GM12875 (cell line): ENCODE measurements at regions not wholly inside any gene's neighbourhood (a gene's known extent, or its start where the extent isn't known, plus 50 kb on each side); places are given as distances from the start of the nearest gene placed in this dataset.

ENCODE experiments used
- H3K4me3 ChIP-seq: one replicate; pipeline ENCODE4 v1.5.1; 2011; ENCODE audit warnings: low read depth, low read length, control low read depth
- CTCF ChIP-seq: IDR thresholded peaks from 2 replicates; pipeline ENCODE4 v1.5.1; 2011; ENCODE audit warnings: low read depth, mild to moderate bottlenecking, control low read depth, inconsistent platforms, low read length, moderate library complexity, borderline replicate concordance; ENCODE audit not compliant: insufficient read depth

GRCh38 chr18:21991886-21992285 is 177.5 kb upstream of the GATA6 start:
- no peak overlapping the region for H3K4me3 ChIP-seq
- TF ChIP-seq CTCF = no peak

- TF ChIP-seq CTCF = no peak
- H3K4me3 ChIP-seq = no peak overlapping the region
Measured at GRCh38 chr18:21996351-21996826, 173.0 kb upstream of the GATA6 start.

DNA sequence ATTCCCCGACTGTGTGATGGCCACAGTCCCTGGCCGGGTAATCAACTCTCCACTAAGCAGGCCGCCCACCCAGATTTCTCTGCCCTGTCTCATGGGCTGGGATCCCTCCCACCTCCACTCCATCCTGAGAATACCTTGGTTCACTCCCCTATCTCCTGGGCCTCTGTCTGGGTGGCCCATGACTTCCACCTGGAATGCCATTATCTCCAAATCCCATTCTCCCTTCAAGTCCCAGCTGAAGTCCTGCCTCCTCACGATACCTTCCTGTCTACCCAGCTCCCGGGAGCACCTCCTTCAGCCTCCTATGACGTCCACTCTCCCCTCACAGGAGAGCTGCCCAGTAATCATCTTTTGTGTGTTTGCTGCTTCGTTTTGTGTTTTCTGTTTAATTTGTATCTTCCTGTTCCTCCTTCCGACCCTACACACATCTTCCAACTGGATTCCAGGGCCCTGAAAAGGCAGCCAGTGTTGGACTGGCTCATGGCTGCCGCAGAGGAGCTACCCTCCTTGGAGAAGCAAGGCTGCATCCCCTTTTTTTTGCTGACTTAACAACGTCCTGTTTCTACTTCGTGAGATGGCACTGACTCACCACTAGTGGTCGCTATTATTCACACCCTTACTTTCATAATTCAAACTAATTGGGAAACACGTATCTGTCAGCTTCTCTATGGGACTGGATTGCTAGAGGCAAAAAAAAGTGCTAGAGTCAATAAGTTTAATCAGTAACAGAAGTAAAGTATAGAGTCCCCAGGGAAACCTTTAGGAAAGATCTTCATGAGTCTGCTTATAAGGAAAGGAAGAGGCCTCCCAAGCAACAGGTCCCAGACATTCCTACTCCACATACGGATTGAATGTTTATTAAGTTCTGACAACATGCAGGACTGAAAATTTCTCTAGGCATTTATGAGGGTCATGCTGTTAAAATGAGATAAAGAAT is 171.9 kb upstream of the GATA6 start:
- TF ChIP-seq CTCF = peak; percentile 75
- no peak overlapping the region for H3K4me3 ChIP-seq

DNA sequence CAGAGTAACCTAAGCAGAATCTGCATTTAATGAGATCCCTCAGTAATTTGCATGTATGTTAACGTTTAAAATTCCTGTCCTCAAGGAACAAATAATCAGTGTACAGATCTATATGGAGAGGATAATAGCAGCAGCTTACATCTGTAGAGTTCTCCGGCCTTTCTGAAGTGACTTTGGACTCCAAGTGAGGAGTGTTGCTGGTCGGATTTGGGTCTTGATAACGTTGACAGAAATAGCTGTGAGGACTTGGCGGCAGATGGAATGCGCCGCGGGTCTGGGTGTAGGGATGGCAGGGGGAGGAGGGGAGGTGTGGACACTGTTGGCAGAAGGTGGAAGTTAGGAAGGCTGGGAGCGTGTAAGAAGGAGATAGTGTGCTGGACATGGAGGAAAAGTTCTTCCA is 170.9 kb upstream of the GATA6 start:
- TF ChIP-seq CTCF = no peak
- H3K4me3 ChIP-seq = no peak overlapping the region

- no peak for TF ChIP-seq CTCF
Measured at GRCh38 chr18:22001912-22002487, 167.4 kb upstream of the GATA6 start.

DNA sequence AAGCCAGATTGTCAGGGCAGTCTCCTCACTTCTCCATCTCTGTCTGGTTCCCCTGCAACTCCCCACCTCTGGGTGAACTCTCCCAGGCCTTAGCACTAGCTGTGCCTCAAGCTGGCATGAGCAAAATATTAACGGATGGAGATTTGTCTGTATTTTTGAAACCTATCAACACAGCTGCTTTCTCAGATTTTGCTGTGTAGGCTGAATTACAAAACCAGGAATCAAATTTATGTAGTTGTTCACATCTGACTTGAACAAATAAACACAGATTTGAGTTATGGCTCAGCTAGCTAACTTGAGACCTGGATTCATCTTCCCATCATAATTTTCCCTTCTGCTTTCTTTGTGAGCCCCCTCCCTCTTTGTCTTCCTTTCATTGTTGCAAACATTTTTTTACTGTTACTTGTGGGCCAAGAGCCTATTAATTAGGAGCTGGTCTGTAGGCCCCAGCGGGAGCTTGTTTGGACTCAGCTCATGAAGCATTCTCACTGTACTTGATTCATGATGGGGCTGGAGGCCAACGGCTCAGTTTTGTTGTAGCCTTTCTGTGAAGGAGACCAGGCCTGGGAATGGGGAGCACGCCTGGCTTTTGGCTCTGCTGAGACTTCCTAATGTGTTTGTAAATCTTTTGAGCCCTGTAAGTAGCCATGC is 164.1 kb upstream of the GATA6 start:
- no peak overlapping the region for H3K4me3 ChIP-seq
- no peak for TF ChIP-seq CTCF

More at GRCh38 chr18:22001912-22002487, 167.4 kb upstream of the GATA6 start:
- no peak overlapping the region for H3K4me3 ChIP-seq
